Glutamatergic neuron (in vitro differentiated cells): ENCODE measurements at regions not wholly inside any gene's neighbourhood (a gene's known extent, or its start where the extent isn't known, plus 50 kb on each side); places are given as distances from the start of the nearest gene placed in this dataset.

Experiments
- DNase-seq: peaks from one replicate; pipeline ENCODE4 v3.0.0; 2022
- H3K27ac Mint-ChIP-seq: one replicate; pipeline ENCODE4 v1.8.0; 2020; ENCODE audit warnings: mild to moderate bottlenecking, mixed read lengths, inconsistent platforms; ENCODE audit not compliant: unreplicated experiment
- H3K27me3 Mint-ChIP-seq: one replicate; pipeline ENCODE4 v1.8.0; 2020; ENCODE audit warnings: mild to moderate bottlenecking, moderate library complexity, mixed read lengths, inconsistent platforms; ENCODE audit not compliant: unreplicated experiment
- H3K36me3 Mint-ChIP-seq: one replicate; pipeline ENCODE4 v1.8.0; 2020; ENCODE audit warnings: mild to moderate bottlenecking, mixed read lengths, inconsistent platforms; ENCODE audit not compliant: unreplicated experiment
- H3K4me1 Mint-ChIP-seq: one replicate; pipeline ENCODE4 v1.8.0; 2020; ENCODE audit warnings: mild to moderate bottlenecking, low read depth, mixed read lengths, inconsistent platforms; ENCODE audit not compliant: unreplicated experiment
- H3K4me3 Mint-ChIP-seq: one replicate; pipeline ENCODE4 v1.8.0; 2020; ENCODE audit warnings: mild to moderate bottlenecking, mixed read lengths, inconsistent platforms; ENCODE audit not compliant: unreplicated experiment
- H3K9me3 Mint-ChIP-seq: one replicate; pipeline ENCODE4 v1.8.0; 2020; ENCODE audit warnings: mild to moderate bottlenecking, moderate library complexity, mixed read lengths, inconsistent platforms; ENCODE audit not compliant: unreplicated experiment
- TF ChIP-seq, protein P1 (sequence below): fragments of 200-600 bp; sonication (generic); IDR thresholded peaks from one replicate; pipeline ENCODE4 v1.5.0; 2021; ENCODE audit not compliant: partially characterized antibody, unreplicated experiment

- no peaks in the 10 kb centered on the region for H3K27me3 Mint-ChIP-seq
- no peak overlapping the region for H3K27ac Mint-ChIP-seq
- no peak overlapping the region for H3K4me3 Mint-ChIP-seq
- H3K36me3 Mint-ChIP-seq: no peaks in the 10 kb centered on the region
- H3K9me3 Mint-ChIP-seq: no peaks in the 10 kb centered on the region
- no peak for DNase-seq
- TF ChIP-seq, protein P1, sequence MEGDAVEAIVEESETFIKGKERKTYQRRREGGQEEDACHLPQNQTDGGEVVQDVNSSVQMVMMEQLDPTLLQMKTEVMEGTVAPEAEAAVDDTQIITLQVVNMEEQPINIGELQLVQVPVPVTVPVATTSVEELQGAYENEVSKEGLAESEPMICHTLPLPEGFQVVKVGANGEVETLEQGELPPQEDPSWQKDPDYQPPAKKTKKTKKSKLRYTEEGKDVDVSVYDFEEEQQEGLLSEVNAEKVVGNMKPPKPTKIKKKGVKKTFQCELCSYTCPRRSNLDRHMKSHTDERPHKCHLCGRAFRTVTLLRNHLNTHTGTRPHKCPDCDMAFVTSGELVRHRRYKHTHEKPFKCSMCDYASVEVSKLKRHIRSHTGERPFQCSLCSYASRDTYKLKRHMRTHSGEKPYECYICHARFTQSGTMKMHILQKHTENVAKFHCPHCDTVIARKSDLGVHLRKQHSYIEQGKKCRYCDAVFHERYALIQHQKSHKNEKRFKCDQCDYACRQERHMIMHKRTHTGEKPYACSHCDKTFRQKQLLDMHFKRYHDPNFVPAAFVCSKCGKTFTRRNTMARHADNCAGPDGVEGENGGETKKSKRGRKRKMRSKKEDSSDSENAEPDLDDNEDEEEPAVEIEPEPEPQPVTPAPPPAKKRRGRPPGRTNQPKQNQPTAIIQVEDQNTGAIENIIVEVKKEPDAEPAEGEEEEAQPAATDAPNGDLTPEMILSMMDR: no peak
- H3K4me1 Mint-ChIP-seq: peaks cover 1% of the 10 kb centered on the region
Observed at GRCh38 chr2:138190999-138191398, 226.7 kb downstream of the HNMT start.

DNA sequence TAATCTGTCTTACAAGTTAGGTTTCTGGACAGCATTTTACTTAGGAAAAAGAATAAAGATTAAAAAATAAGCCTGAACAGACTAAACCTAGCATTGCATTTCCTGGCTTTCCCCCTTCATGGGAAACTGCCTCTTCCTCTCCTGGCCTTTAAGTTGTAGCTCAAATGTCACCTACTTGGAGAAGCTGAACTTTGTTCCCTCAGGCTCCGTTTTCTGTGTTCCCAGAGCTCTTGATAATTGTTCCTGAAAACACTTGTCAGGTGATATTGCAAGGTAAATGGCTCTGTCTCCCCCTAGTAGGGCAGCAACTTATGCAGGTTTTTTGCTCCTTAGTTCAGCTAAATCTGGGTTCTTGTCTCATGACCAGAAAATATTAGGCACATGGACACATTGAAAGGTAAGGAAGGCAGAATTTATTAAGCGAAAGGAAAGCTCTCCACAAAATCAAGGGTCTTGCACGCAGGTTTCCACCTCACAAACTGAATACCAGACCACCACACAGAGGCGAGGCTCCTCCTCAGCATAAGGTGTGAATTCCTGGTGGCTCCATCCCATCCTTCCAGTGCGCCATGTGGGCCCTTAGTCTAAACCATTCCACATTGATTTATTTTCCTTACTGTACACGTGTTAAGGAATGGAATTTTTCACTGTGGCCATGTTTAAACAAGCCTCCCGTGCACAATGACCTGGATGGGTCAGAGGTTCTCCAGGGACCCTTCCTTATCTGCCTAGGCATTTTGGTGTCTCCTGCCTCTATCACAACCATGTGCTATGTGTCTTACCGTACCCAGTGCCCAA is 229.3 kb downstream of the HNMT start:
- DNase-seq: no peak
- Mint-ChIP-seq H3K4me1 (no peaks in the 10 kb centered on the region), H3K27me3 (no peaks in the 10 kb centered on the region), H3K27ac (no peak overlapping the region), H3K4me3 (no peak overlapping the region), H3K9me3 (no peaks in the 10 kb centered on the region), H3K36me3 (no peaks in the 10 kb centered on the region)
- TF ChIP-seq, protein P1: no peak

DNA sequence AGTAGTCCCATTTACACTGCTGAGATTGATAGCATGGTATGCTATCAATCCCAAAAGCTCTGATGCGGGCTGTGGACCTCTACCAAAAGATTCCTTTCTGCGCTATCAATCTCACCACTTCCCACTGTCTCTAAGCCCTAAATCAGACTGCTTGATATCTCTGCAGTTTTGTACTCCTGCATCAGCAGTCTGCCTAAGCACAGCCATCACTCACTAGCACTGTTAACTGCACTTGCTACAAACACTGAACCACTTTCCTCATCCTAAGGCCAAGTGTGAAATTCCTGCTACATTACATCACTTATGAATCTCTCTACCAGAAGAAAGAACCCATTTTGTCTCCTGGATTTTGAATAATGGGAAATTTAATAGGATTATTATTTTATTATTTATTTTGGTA is 237.0 kb downstream of the HNMT start:
- no peaks in the 10 kb centered on the region for H3K4me1 Mint-ChIP-seq

DNA sequence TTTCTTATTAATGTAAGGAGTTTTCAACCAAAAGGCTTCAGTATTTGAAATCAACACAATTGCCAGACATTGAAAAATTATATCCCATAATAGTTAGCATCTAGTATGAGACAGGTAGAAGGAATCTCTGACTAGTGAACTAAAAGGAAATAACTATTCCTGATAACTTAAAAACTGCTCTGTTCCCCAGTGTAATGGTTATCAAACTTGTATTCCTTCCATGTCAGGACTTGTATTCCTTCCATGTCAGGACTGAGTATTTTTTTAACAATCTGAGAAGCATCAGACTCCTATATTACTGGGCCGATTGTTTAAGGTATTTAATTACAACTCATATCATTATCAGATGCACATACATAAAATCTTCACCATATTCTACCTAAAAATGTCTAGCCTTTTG is 238.5 kb downstream of the HNMT start:
- DNase-seq: no peak
- H3K9me3 Mint-ChIP-seq: no peaks in the 10 kb centered on the region
- no peaks in the 10 kb centered on the region for H3K4me1 Mint-ChIP-seq
- H3K27ac Mint-ChIP-seq: no peak overlapping the region
- no peak overlapping the region for H3K4me3 Mint-ChIP-seq
- peaks cover 1% of the 10 kb centered on the region for H3K27me3 Mint-ChIP-seq
- TF ChIP-seq, protein P1: no peak
- H3K36me3 Mint-ChIP-seq: no peaks in the 10 kb centered on the region

More for the DNA sequence above, 237.0 kb downstream of the HNMT start:
- no peak for DNase-seq
- Mint-ChIP-seq H3K4me3 (no peak overlapping the region), H3K27ac (no peak overlapping the region), H3K27me3 (peaks cover 1% of the 10 kb centered on the region), H3K9me3 (no peaks in the 10 kb centered on the region), H3K36me3 (no peaks in the 10 kb centered on the region)
- TF ChIP-seq, protein P1: no peak

GRCh38 chr2:138205281-138205680 is 241.0 kb downstream of the HNMT start:
- no peaks in the 10 kb centered on the region for H3K4me1 Mint-ChIP-seq
- TF ChIP-seq, protein P1: no peak
- H3K9me3 Mint-ChIP-seq: no peaks in the 10 kb centered on the region
- DNase-seq: no peak
- H3K27ac Mint-ChIP-seq: no peak overlapping the region
- H3K36me3 Mint-ChIP-seq: no peaks in the 10 kb centered on the region
- H3K4me3 Mint-ChIP-seq: no peak overlapping the region
- H3K27me3 Mint-ChIP-seq: peaks cover 1% of the 10 kb centered on the region
